ENCODE measurements at regions not wholly inside any gene's neighbourhood (a gene's known extent, or its start where the extent isn't known, plus 50 kb on each side); places are given as distances from the start of the nearest gene placed in this dataset.

- no peak overlapping the region for H3K4me3 ChIP-seq (ENCODE audit: low read length)
- H3K36me3 ChIP-seq (ENCODE audit: control insufficient read depth, insufficient read depth, low read length) = no peaks in the 10 kb centered on the region
- H3K27ac ChIP-seq (ENCODE audit: low read length) = no peak overlapping the region
- intact Hi-C loops (cut with micrococcal nuclease) = no loop called here
- Mint-ChIP-seq H3K4me1 (no peaks in the 10 kb centered on the region), H3K4me3 (no peak overlapping the region), H3K27me3 (ENCODE audit: low read depth in 2 of 2) (no peaks in the 10 kb centered on the region), H3K27ac (no peak overlapping the region), H3K9me3 (peaks cover 0 to 2% of the 10 kb centered on the region in 2 donors), H3K36me3 (no peaks in the 10 kb centered on the region)
- H3K4me1 ChIP-seq (ENCODE audit: control insufficient read depth, insufficient read depth, low read length) = no peaks in the 10 kb centered on the region
- H3K27me3 ChIP-seq (ENCODE audit: control insufficient read depth, insufficient read depth, low read length) = no peaks in the 10 kb centered on the region
- ATAC-seq (no peak), DNase-seq (no peak)
- H3K9me3 ChIP-seq (ENCODE audit: control insufficient read depth, insufficient read depth, low read length) = no peaks in the 10 kb centered on the region
- no peak for TF ChIP-seq CTCF (IDR thresholded peaks at IDR 0.05)
These were observed 501.9 kb downstream of the SHISA9 start for GRCh38 chr16:13403326-13403725.

- H3K4me1 Mint-ChIP-seq = no peaks in the 10 kb centered on the region
- H3K36me3 Mint-ChIP-seq = no peaks in the 10 kb centered on the region
- DNase-seq (no peak), ATAC-seq (no peak)
- no peak overlapping the region for H3K27ac Mint-ChIP-seq
- no peak overlapping the region for H3K4me3 ChIP-seq (ENCODE audit: low read length)
- no peaks in the 10 kb centered on the region for H3K36me3 ChIP-seq (ENCODE audit: control insufficient read depth, insufficient read depth, low read length)
- H3K27me3 Mint-ChIP-seq (ENCODE audit: low read depth in 2 of 2) = no peaks in the 10 kb centered on the region
- TF ChIP-seq CTCF (IDR thresholded peaks at IDR 0.05) = no peak
- H3K4me3 Mint-ChIP-seq = no peak overlapping the region
- H3K27me3 ChIP-seq (ENCODE audit: control insufficient read depth, insufficient read depth, low read length) = no peaks in the 10 kb centered on the region
- peaks cover 0 to 4% of the 10 kb centered on the region in 2 donors for H3K9me3 Mint-ChIP-seq
- H3K4me1 ChIP-seq (ENCODE audit: control insufficient read depth, insufficient read depth, low read length) = no peaks in the 10 kb centered on the region
- H3K27ac ChIP-seq (ENCODE audit: low read length) = no peak overlapping the region
- intact Hi-C loops (cut with micrococcal nuclease) = no loop called here
- H3K9me3 ChIP-seq (ENCODE audit: control insufficient read depth, insufficient read depth, low read length) = no peaks in the 10 kb centered on the region
These were observed 505.8 kb upstream of the ERCC4 start for GRCh38 chr16:13414154-13414553.

- DNase-seq (no peak), ATAC-seq (no peak)
- Histone ChIP-seq H3K36me3 (ENCODE audit: control insufficient read depth, insufficient read depth, low read length) (no peaks in the 10 kb centered on the region), H3K4me3 (ENCODE audit: low read length) (no peak overlapping the region), H3K4me1 (ENCODE audit: control insufficient read depth, insufficient read depth, low read length) (no peaks in the 10 kb centered on the region), H3K27me3 (ENCODE audit: control insufficient read depth, insufficient read depth, low read length) (no peaks in the 10 kb centered on the region), H3K27ac (ENCODE audit: low read length) (no peak overlapping the region), H3K9me3 (ENCODE audit: control insufficient read depth, insufficient read depth, low read length) (no peaks in the 10 kb centered on the region)
- intact Hi-C loops (cut with micrococcal nuclease) = no loop called here
- peaks cover 0 to 4% of the 10 kb centered on the region in 2 donors for H3K9me3 Mint-ChIP-seq
- no peak overlapping the region for H3K27ac Mint-ChIP-seq
- no peaks in the 10 kb centered on the region for H3K27me3 Mint-ChIP-seq (ENCODE audit: low read depth in 2 of 2)
- H3K36me3 Mint-ChIP-seq = no peaks in the 10 kb centered on the region
- H3K4me3 Mint-ChIP-seq = no peak overlapping the region
- 94% methylated on average over 2 of the region's 2 CpGs for WGBS (ENCODE audit: insufficient coverage)
- H3K4me1 Mint-ChIP-seq = no peaks in the 10 kb centered on the region
- TF ChIP-seq CTCF (IDR thresholded peaks at IDR 0.05) = no peak
These were observed 500.4 kb upstream of the ERCC4 start for GRCh38 chr16:13419589-13419988.

GRCh38 chr16:13421726-13422125 lies 498.2 kb upstream of the ERCC4 start:
- no peak overlapping the region for H3K4me3 Mint-ChIP-seq
- Histone ChIP-seq H3K4me3 (ENCODE audit: low read length) (no peak overlapping the region), H3K36me3 (ENCODE audit: control insufficient read depth, insufficient read depth, low read length) (no peaks in the 10 kb centered on the region), H3K4me1 (ENCODE audit: control insufficient read depth, insufficient read depth, low read length) (no peaks in the 10 kb centered on the region), H3K9me3 (ENCODE audit: control insufficient read depth, insufficient read depth, low read length) (no peaks in the 10 kb centered on the region), H3K27me3 (ENCODE audit: control insufficient read depth, insufficient read depth, low read length) (no peaks in the 10 kb centered on the region), H3K27ac (ENCODE audit: low read length) (no peak overlapping the region)
- peaks cover 0 to 2% of the 10 kb centered on the region in 2 donors for H3K9me3 Mint-ChIP-seq
- intact Hi-C loops (cut with micrococcal nuclease) = no loop called here
- ATAC-seq (no peak), DNase-seq (no peak)
- H3K4me1 Mint-ChIP-seq = no peaks in the 10 kb centered on the region
- no peaks in the 10 kb centered on the region for H3K27me3 Mint-ChIP-seq (ENCODE audit: low read depth in 2 of 2)
- H3K36me3 Mint-ChIP-seq = no peaks in the 10 kb centered on the region
- no peak for TF ChIP-seq CTCF (IDR thresholded peaks at IDR 0.05)
- H3K27ac Mint-ChIP-seq = no peak overlapping the region
- 57% methylated on average over 3 of the region's 3 CpGs for WGBS (ENCODE audit: insufficient coverage)

Measured in natural killer cell (primary cell).